ENCODE measurements at regions not wholly inside any gene's neighbourhood (a gene's known extent, or its start where the extent isn't known, plus 50 kb on each side); places are given as distances from the start of the nearest gene placed in this dataset.

DNA sequence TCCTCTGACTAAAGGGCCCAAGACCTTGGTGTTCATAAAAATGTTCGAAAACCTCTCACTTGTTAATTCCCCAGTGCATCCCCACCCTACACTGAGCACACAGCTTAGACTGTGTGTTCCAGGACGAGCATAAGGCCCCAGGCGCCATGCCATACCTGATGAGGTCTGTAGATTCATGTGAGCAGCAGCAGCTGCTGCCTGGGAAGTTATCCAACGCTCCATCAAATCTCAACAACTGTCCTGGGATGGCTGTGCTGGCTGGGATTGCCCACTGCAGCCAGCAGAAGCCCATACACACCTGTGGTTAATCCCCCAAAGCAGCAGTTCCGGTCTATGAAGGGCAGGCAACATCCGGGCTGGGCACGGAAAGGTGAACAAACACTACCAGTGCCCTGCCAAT is 391.2 kb downstream of the IL20RB start:
- TF ChIP-seq ZNF274 (IDR thresholded peaks at IDR 0.05; ENCODE audit: low read depth, low read length) = no peak
- TF ChIP-seq YY1 (IDR thresholded peaks at IDR 0.05; ENCODE audit: insufficient read depth, insufficient read length) = no peak
- TF ChIP-seq SUZ12 (IDR thresholded peaks at IDR 0.05; ENCODE audit: extremely low read depth, insufficient read depth, insufficient read length) = no peak

All from NT2/D1 (cell line).